GM12878 (cell line): ENCODE measurements at regions not wholly inside any gene's neighbourhood (a gene's known extent, or its start where the extent isn't known, plus 50 kb on each side); places are given as distances from the start of the nearest gene placed in this dataset.

Experiments
- CEBPB ChIP-seq, 2 experiments: fragments of 150-350 bp in 1 of 2; IDR thresholded peaks; 2 replicates each; pipeline ENCODE4 v1.6.1; 2012 to 2014; ENCODE audit warnings: low read depth in 2 of 2, low read length in 2 of 2, borderline replicate concordance in 1 of 2, inconsistent platforms in 1 of 2
- CTCF ChIP-seq, 3 experiments: IDR thresholded peaks in 2 of 3; conservative IDR thresholded peaks in 1 of 3; 2 replicates each; pipeline ENCODE4 v1.5.1; 2011; ENCODE audit warnings: low read depth in 3 of 3, low read length in 3 of 3, mild to moderate bottlenecking in 3 of 3, control low read depth in 2 of 3, moderate library complexity in 2 of 3, inconsistent platforms in 1 of 3, mixed read lengths in 1 of 3; ENCODE audit not compliant: control insufficient read depth in 2 of 3, insufficient read depth in 1 of 3; ENCODE audit errors: extremely low read depth in 1 of 3
- EP300 ChIP-seq, 2 experiments: fragments of 150-350 bp in 1 of 2; IDR thresholded peaks; 2 replicates each; pipeline ENCODE4 v1.6.1; 2011 to 2012; ENCODE audit warnings: low read depth in 2 of 2, low read length in 2 of 2, borderline replicate concordance in 1 of 2, improper control_type of control experiment in 1 of 2, inconsistent platforms in 1 of 2; ENCODE audit not compliant: control insufficient read depth in 1 of 2
- EZH2 ChIP-seq: IDR thresholded peaks from 2 replicates; pipeline ENCODE4 v1.6.1; 2012; ENCODE audit warnings: low read depth, mild to moderate bottlenecking, control low read depth, inconsistent platforms, low read length, borderline replicate concordance; ENCODE audit not compliant: control insufficient read depth
- GATAD2B ChIP-seq: fragments of 450-650 bp; conservative IDR thresholded peaks from 2 replicates; pipeline ENCODE4 v1.6.1; 2017; ENCODE audit warnings: low read depth, mild to moderate bottlenecking, moderate library complexity
- IRF3 ChIP-seq: fragments of 450-650 bp; IDR thresholded peaks from 2 replicates; pipeline ENCODE4 v1.6.1; 2014; ENCODE audit warnings: mild to moderate bottlenecking
- JUND ChIP-seq: IDR thresholded peaks from 2 replicates; pipeline ENCODE4 v1.6.1; 2012; ENCODE audit warnings: low read depth, mild to moderate bottlenecking, low read length, improper control_type of control experiment, moderate library complexity
- MAX ChIP-seq: IDR thresholded peaks from 2 replicates; pipeline ENCODE4 v1.6.1; 2012; ENCODE audit warnings: low read depth, low read length, improper control_type of control experiment
- POLR2A ChIP-seq: IDR thresholded peaks from 2 replicates; pipeline ENCODE4 v1.6.1; 2011; ENCODE audit warnings: low read depth, mild to moderate bottlenecking, low read length
- POLR2AphosphoS2 ChIP-seq: IDR thresholded peaks from 2 replicates; pipeline ENCODE4 v1.6.1; 2011; ENCODE audit warnings: low read depth, mild to moderate bottlenecking, low read length, improper control_type of control experiment, moderate library complexity
- SPI1 ChIP-seq: IDR thresholded peaks from 2 replicates; pipeline ENCODE4 v1.6.1; 2011; ENCODE audit warnings: low read depth, mild to moderate bottlenecking, low read length, moderate library complexity, borderline replicate concordance; ENCODE audit not compliant: insufficient read depth
- STAT1 ChIP-seq: fragments of 450-650 bp; conservative IDR thresholded peaks from 2 replicates; pipeline ENCODE4 v1.6.1; 2014; ENCODE audit warnings: antibody characterized with exemption, mild to moderate bottlenecking
- ZNF217 ChIP-seq: fragments of 450-650 bp; IDR thresholded peaks from 2 replicates; pipeline ENCODE4 v1.6.1; 2017; ENCODE audit warnings: antibody characterized with exemption, mild to moderate bottlenecking
- ZSCAN29 ChIP-seq: fragments of 450-650 bp; IDR thresholded peaks from 2 replicates; pipeline ENCODE4 v1.6.1; 2017; ENCODE audit warnings: mild to moderate bottlenecking, moderate library complexity

- TF ChIP-seq POLR2A: no peak
- TF ChIP-seq JUND: no peak
- no peak for TF ChIP-seq EP300 (IDR thresholded peaks at IDR 0.05; ENCODE audit: borderline replicate concordance in 1 of 2, control insufficient read depth in 1 of 2, low read depth in 2 of 2, low read length in 2 of 2)
- TF ChIP-seq CTCF (IDR thresholded peaks at IDR 0.05 in 2 of 3, conservative IDR thresholded peaks at IDR 0.05 in 1 of 3; ENCODE audit: control insufficient read depth in 2 of 3, extremely low read depth in 1 of 3, insufficient read depth in 1 of 3, low read depth in 3 of 3, low read length in 3 of 3): no peak
- TF ChIP-seq ZNF217: no peak
- TF ChIP-seq GATAD2B: no peak
- no peak for TF ChIP-seq POLR2AphosphoS2
- no peak for TF ChIP-seq SPI1
- no peak for TF ChIP-seq MAX
- TF ChIP-seq IRF3: no peak
- no peak for TF ChIP-seq STAT1
- no peak for TF ChIP-seq CEBPB (IDR thresholded peaks at IDR 0.05; ENCODE audit: borderline replicate concordance in 1 of 2, low read depth in 2 of 2, low read length in 2 of 2)
- TF ChIP-seq EZH2: no peak
- TF ChIP-seq ZSCAN29: no peak
These were observed 93.8 kb upstream of the NTRK2 start for GRCh38 chr9:84575705-84576104.
